Fibroblast of lung (primary cell): ENCODE measurements at regions not wholly inside any gene's neighbourhood (a gene's known extent, or its start where the extent isn't known, plus 50 kb on each side); places are given as distances from the start of the nearest gene placed in this dataset.

Source experiments
- DNase-seq, 2 donors: peaks; one replicate each; pipeline versions ENCODE4 v3.0.0 to v3.0.0-alpha.2; 2010; ENCODE audit warnings: low read depth in 2 of 2
- H2AFZ ChIP-seq: 2 replicates; pipeline ENCODE4 v1.5.1; 2012; ENCODE audit warnings: low read length, control low read depth, inconsistent platforms
- H3K27ac ChIP-seq: 2 replicates; pipeline ENCODE4 v1.5.1; 2011; ENCODE audit warnings: low read length, control low read depth; ENCODE audit not compliant: insufficient read depth
- H3K27me3 ChIP-seq: 2 replicates; pipeline ENCODE4 v1.5.1; 2011; ENCODE audit warnings: mild to moderate bottlenecking, low read length; ENCODE audit not compliant: control insufficient read depth, insufficient read depth
- H3K36me3 ChIP-seq: 2 replicates; pipeline ENCODE4 v1.5.1; 2011; ENCODE audit warnings: low read length; ENCODE audit not compliant: control insufficient read depth, insufficient read depth
- H3K4me1 ChIP-seq: 2 replicates; pipeline ENCODE4 v1.5.1; 2011; ENCODE audit warnings: low read length; ENCODE audit not compliant: control insufficient read depth, insufficient read depth; ENCODE audit errors: extremely low read depth
- H3K4me2 ChIP-seq: 2 replicates; pipeline ENCODE4 v1.5.1; 2011; ENCODE audit warnings: low read length, control low read depth; ENCODE audit not compliant: insufficient read depth; ENCODE audit errors: extremely low read depth
- H3K4me3 ChIP-seq, 4 experiments: fragments of 200-600 bp in 1 of 4; sonication (generic) in 1 of 4; replicated peaks in 1 of 4; 2 replicates each; pipeline ENCODE4 v1.5.1; 2011 to 2016; ENCODE audit warnings: low read length in 4 of 4, low read depth in 3 of 4, mild to moderate bottlenecking in 3 of 4, control low read depth in 2 of 4, inconsistent platforms in 1 of 4, mixed read lengths in 1 of 4; ENCODE audit not compliant: insufficient read depth in 1 of 4; ENCODE audit errors: control extremely low read depth in 1 of 4
- H3K79me2 ChIP-seq: 2 replicates; pipeline ENCODE4 v1.5.1; 2012; ENCODE audit warnings: mild to moderate bottlenecking, low read length, inconsistent platforms; ENCODE audit not compliant: control insufficient read depth, insufficient read depth
- H3K9ac ChIP-seq: 2 replicates; pipeline ENCODE4 v1.5.1; 2011; ENCODE audit warnings: mild to moderate bottlenecking, low read length, control low read depth; ENCODE audit not compliant: insufficient read depth
- H3K9me3 ChIP-seq: 2 replicates; pipeline ENCODE4 v1.5.1; 2012; ENCODE audit warnings: low read depth, low read length; ENCODE audit not compliant: control insufficient read depth, insufficient read depth
- H4K20me1 ChIP-seq: 2 replicates; pipeline ENCODE4 v1.5.1; 2011; ENCODE audit warnings: low read length; ENCODE audit not compliant: control insufficient read depth, insufficient read depth; ENCODE audit errors: extremely low read depth
- CTCF ChIP-seq, 2 donors: IDR thresholded peaks in 1 of 2; conservative IDR thresholded peaks in 1 of 2; 1 replicate in 1 of 2; 2 replicates in 1 of 2; pipeline ENCODE4 v1.5.1; 2011 to 2012; ENCODE audit warnings: low read length in 2 of 2, control low read depth in 1 of 2, inconsistent platforms in 1 of 2, low read depth in 1 of 2, mild to moderate bottlenecking in 1 of 2
- EZH2 ChIP-seq: IDR thresholded peaks from 2 replicates; pipeline ENCODE4 v1.5.1; 2012; ENCODE audit warnings: low read length, control low read depth, mild to moderate bottlenecking; ENCODE audit errors: missing control alignments

GRCh38 chr4:177841258-177841657 lies 399.0 kb upstream of the AGA start:
- no peaks in the 10 kb centered on the region for H3K9me3 ChIP-seq
- H3K4me3 ChIP-seq: no peak overlapping the region
- no peaks in the 10 kb centered on the region for H4K20me1 ChIP-seq
- no peak overlapping the region for H3K9ac ChIP-seq
- H3K4me1 ChIP-seq: no peaks in the 10 kb centered on the region
- no peaks in the 10 kb centered on the region for H3K79me2 ChIP-seq
- H3K36me3 ChIP-seq: no peaks in the 10 kb centered on the region
- no peak for DNase-seq
- H2AFZ ChIP-seq: no peak overlapping the region
- TF ChIP-seq EZH2: no peak
- TF ChIP-seq CTCF (conservative IDR thresholded peaks at IDR 0.05 in 1 of 2, IDR thresholded peaks at IDR 0.05 in 1 of 2; ENCODE audit: low read depth in 1 of 2, low read length in 2 of 2): no peak
- no peak overlapping the region for H3K4me2 ChIP-seq
- H3K27ac ChIP-seq: no peak overlapping the region
- no peaks in the 10 kb centered on the region for H3K27me3 ChIP-seq

GRCh38 chr4:177853229-177853628 lies 411.0 kb upstream of the AGA start:
- no peaks in the 10 kb centered on the region for H3K79me2 ChIP-seq
- no peaks in the 10 kb centered on the region for H3K9me3 ChIP-seq
- H3K4me2 ChIP-seq: no peak overlapping the region
- H3K27me3 ChIP-seq: no peaks in the 10 kb centered on the region
- DNase-seq: no peak
- no peak overlapping the region for H3K27ac ChIP-seq
- TF ChIP-seq EZH2: no peak
- no peak for TF ChIP-seq CTCF (conservative IDR thresholded peaks at IDR 0.05 in 1 of 2, IDR thresholded peaks at IDR 0.05 in 1 of 2; ENCODE audit: low read depth in 1 of 2, low read length in 2 of 2)
- H3K4me1 ChIP-seq: no peaks in the 10 kb centered on the region
- H3K4me3 ChIP-seq: no peak overlapping the region
- no peaks in the 10 kb centered on the region for H3K36me3 ChIP-seq
- no peak overlapping the region for H2AFZ ChIP-seq
- no peaks in the 10 kb centered on the region for H4K20me1 ChIP-seq
- H3K9ac ChIP-seq: no peak overlapping the region

DNA sequence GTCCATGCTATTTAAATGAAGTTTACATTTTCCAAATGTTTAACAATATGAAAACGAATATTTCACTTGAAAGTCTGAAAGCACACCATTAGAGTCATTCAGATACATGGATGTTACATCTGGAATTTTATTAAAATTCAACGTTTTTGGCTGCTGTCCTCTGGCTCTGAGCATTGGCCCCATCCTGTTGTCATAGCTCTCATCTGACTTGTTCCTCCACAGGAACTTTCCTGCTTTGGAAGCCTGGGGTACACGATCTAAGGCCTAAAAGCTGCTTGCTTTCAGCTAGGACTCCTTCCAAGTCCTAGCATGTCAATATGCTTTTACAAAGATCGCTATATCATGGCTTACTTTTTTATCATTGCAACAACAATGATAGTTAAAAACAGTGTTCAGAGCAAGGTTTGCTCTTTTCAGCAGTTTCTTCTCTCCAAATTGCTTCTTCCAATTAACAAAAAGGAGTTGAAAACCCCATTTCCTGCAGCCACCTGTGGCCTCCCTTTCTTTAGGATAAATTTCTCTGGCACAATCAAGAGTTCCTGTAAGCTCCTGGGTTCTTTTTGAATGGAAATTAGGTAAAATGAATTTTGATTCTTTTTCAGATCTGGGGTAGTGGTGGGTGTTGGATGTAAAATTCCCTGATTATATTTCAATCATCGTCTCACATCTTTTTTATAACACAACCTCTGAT lies 413.4 kb upstream of the AGA start:
- no peaks in the 10 kb centered on the region for H3K27me3 ChIP-seq
- H3K36me3 ChIP-seq: no peaks in the 10 kb centered on the region
- no peak overlapping the region for H3K4me3 ChIP-seq
- no peaks in the 10 kb centered on the region for H3K9me3 ChIP-seq
- no peaks in the 10 kb centered on the region for H3K4me1 ChIP-seq
- H3K9ac ChIP-seq: no peak overlapping the region
- no peak for DNase-seq
- no peaks in the 10 kb centered on the region for H4K20me1 ChIP-seq
- H3K79me2 ChIP-seq: no peaks in the 10 kb centered on the region
- H3K4me2 ChIP-seq: no peak overlapping the region
- H2AFZ ChIP-seq: no peak overlapping the region
- TF ChIP-seq EZH2 (no peak), CTCF (conservative IDR thresholded peaks at IDR 0.05 in 1 of 2, IDR thresholded peaks at IDR 0.05 in 1 of 2; ENCODE audit: low read depth in 1 of 2, low read length in 2 of 2) (no peak)
- H3K27ac ChIP-seq: no peak overlapping the region
